Ovary (tissue), 7 donors: ENCODE measurements at regions not wholly inside any gene's neighbourhood (a gene's known extent, or its start where the extent isn't known, plus 50 kb on each side); places are given as distances from the start of the nearest gene placed in this dataset.
"Not testable (repeated sequence)": the region's sequence is repeated elsewhere in the genome, so short reads cannot be mapped to it uniquely, and the experiment has no call there.

Experiments used
- DNase-seq, 5 donors: peaks; one replicate each; pipeline ENCODE4 v3.0.0-alpha.2; 2019 to 2020
- H3K27ac ChIP-seq, 2 donors: fragments of 200-600 bp; one replicate each; pipeline versions ENCODE4 v1.5.1 to v1.8.0; 2019 to 2022
- H3K27me3 ChIP-seq: fragments of 200-600 bp; one replicate; pipeline ENCODE4 v1.8.0; 2022
- H3K36me3 ChIP-seq: fragments of 200-600 bp; sonication (generic); one replicate; pipeline ENCODE4 v1.5.1; 2019
- H3K4me1 ChIP-seq: one replicate; pipeline ENCODE4 v1.8.1; 2013; ENCODE audit warnings: mild to moderate bottlenecking, moderate library complexity; ENCODE audit not compliant: insufficient read depth
- H3K4me3 ChIP-seq: fragments of 200-600 bp; sonication (generic); one replicate; pipeline ENCODE4 v1.5.1; 2017
- H3K9me3 ChIP-seq, 2 donors: fragments of 200-600 bp in 1 of 2; sonication (generic) in 1 of 2; one replicate each; pipeline versions ENCODE4 v1.5.1 to v1.8.1; 2013 to 2019; ENCODE audit warnings: mild to moderate bottlenecking in 1 of 2, moderate library complexity in 1 of 2
- EP300 ChIP-seq: sonication (generic); formaldehyde crosslinking; IDR thresholded peaks from one replicate; pipeline ENCODE4 v1.6.1; 2017; ENCODE audit warnings: antibody characterized with exemption
- POLR2A ChIP-seq: fragments of 450-650 bp; IDR thresholded peaks from one replicate; pipeline ENCODE4 v1.6.1; 2017; ENCODE audit warnings: antibody characterized with exemption, mild to moderate bottlenecking, moderate library complexity
- WGBS, 3 donors: extraction: QIAGEN DNeasy Blood & Tissue Kit in 1 of 3; methylation state at CpG; one replicate each; pipeline versions ENCODE4 v1.1.5 to v1.1.7; 2013 to 2017; 5-methylcytosine and 5-hydroxymethylcytosine counted together
- intact Hi-C, 4 donors: fragments of 100-400 bp; cut with DNase I; formaldehyde crosslinking; loops; one replicate each; pipeline versions ENCODE4 v1.11.0 to v1.15.1; 2022 to 2023
- TF ChIP-seq, protein P1 (sequence below), 3 donors: fragments of 450-650 bp in 2 of 3; fragments of 200-600 bp in 1 of 3; IDR thresholded peaks; one replicate each; pipeline versions ENCODE4 v1.5.1 to v1.8.0; 2016 to 2022; ENCODE audit warnings: antibody characterized with exemption in 3 of 3, mild to moderate bottlenecking in 1 of 3
- donor health status: DM: no; HTN: no; CAD: no; lungs with moderate emphysema.
- donor health status: DM: no; HTN: no; CAD: no.
- donor health status: Bipolar disorder and iron deficiency.
- donor health status: DM: no; HTN: no; CAD: no.
- donor health status: DM: yes; HTN: yes; CAD: no.

DNA sequence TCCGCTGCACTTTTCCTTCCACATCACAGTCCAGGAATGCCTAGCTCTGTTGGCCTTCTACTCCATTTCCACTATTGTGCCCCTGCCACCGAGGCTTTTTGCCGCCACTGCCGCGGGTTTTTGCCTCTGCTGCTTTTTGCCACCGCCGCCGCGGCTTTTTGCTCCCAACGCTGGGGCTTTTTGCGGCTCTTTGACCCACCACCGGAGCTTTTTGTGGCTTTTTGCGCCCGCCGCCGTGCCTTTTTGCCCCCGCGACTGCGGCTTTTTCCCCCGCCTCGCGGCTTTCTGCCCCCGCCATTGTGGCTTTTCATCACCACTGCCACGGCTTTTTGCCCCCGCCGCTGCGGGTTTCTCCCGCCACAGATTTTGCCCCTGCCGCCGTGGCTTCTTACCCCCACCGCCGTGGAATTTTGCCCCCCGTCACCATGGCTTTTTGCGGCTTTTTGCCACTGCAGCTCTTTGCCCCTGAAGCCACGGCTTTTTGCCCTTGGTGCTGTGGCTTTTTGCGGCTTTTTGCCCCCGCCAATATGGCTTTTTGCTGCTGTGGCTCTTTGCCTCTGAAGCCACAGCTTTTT lies 2798.7 kb upstream of the TEKT4 start:
- DNase-seq: peak in 4 of 5 donors; percentile 4 to 20 (median 6)
- TF ChIP-seq, protein P1, sequence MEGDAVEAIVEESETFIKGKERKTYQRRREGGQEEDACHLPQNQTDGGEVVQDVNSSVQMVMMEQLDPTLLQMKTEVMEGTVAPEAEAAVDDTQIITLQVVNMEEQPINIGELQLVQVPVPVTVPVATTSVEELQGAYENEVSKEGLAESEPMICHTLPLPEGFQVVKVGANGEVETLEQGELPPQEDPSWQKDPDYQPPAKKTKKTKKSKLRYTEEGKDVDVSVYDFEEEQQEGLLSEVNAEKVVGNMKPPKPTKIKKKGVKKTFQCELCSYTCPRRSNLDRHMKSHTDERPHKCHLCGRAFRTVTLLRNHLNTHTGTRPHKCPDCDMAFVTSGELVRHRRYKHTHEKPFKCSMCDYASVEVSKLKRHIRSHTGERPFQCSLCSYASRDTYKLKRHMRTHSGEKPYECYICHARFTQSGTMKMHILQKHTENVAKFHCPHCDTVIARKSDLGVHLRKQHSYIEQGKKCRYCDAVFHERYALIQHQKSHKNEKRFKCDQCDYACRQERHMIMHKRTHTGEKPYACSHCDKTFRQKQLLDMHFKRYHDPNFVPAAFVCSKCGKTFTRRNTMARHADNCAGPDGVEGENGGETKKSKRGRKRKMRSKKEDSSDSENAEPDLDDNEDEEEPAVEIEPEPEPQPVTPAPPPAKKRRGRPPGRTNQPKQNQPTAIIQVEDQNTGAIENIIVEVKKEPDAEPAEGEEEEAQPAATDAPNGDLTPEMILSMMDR (IDR thresholded peaks at IDR 0.05): no peak
- TF ChIP-seq EP300 (no peak), POLR2A (no peak)
- WGBS, 3 donors: 81 to 90% (median 88%) methylated on average over 37 of the region's 37 CpGs
- Histone ChIP-seq H3K4me3 (no peak overlapping the region), H3K4me1 (no peaks in the 10 kb centered on the region), H3K27ac (no peak overlapping the region), H3K27me3 (no peaks in the 10 kb centered on the region), H3K9me3 (no peaks in the 10 kb centered on the region), H3K36me3 (no peaks in the 10 kb centered on the region)
- intact Hi-C loops: no loop called here

DNA sequence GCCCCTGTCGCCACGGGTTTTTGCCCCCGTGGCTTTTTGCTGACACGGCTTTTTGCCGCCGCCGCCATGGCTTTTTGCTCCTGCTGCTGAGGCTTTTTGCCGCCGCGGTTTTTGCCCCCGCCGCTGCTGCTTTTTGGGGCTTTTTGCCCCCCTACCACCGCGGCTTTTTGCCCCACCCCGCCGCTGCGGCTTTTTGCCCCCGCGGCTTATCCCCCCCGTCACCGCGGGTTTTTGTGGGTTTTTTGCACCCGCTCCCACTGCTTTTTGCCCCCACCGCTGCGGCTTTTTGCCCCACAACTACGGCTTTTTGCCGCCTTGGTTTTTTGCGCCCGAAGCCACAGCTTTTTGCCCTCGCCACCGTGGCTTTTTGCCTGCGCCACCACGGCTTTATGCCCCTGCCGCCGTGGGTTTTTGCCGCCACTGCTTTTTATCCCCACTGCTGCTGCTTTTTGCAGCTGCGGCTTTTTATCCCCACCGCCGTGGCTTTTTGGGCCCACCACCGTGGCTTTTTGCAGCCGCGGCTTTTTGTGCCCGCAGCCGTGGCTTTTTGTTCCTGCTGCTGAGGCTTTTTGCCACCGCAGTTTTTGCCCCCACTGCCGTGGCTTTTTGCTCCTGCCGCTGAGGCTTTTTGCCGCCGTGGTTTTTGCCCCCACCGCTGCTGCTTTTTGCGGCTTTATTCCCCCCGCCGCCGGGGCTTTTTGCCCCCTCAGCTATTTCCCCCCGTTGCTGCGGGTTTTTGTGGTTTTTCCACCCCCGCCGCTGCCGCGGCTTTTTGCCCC lies 2798.0 kb upstream of the TEKT4 start:
- Histone ChIP-seq H3K9me3 (no peaks in the 10 kb centered on the region), H3K27ac (no peak overlapping the region), H3K27me3 (no peaks in the 10 kb centered on the region), H3K4me3 (no peak overlapping the region), H3K36me3 (no peaks in the 10 kb centered on the region), H3K4me1 (no peaks in the 10 kb centered on the region)
- 92 to 94% (median 94%) methylated on average over 59 to 60 of the region's 60 CpGs for WGBS, 3 donors
- TF ChIP-seq, protein P1 (IDR thresholded peaks at IDR 0.05): no peak
- intact Hi-C loops: no loop called here
- peak in 4 of 5 donors; percentile 4 to 13 (median 10) for DNase-seq

DNA sequence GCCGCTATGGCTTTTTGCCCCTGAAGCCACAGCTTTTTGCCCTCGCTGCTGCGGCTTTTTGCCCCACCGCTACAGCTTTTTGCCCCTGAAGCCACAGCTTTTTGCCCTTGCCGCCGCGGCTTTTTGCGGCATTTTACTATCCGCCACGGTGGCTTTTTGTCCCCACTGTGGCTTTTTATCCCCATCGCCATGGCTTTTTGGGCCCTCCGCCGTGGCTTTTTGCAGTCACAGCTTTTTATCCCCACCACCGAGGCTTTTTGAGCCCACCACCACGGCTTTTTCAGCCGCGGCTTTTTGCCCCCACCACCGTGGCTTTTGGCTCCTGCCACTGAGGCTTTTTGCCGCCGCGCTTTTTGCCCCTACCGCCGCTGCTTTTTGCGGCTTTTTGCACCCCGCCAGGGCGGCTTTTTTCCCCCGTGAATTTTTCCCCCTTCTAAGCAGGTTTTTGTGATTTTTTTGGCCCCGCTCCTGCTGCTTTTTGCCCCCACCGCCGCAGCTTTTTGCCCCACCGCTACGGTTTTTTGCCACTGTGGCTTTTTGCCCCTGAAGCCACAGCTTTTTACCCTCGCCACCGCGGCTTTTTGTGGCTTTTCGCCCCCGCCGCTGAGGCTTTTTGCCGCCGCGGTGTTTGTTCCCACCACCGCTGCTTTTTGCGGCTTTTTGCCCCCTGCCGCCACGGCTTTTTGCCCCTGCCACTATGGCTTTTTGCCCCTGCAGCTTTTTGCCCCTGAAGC lies 2797.2 kb upstream of the TEKT4 start:
- intact Hi-C loops: no loop called here
- Histone ChIP-seq H3K36me3 (no peaks in the 10 kb centered on the region), H3K27ac (no peak overlapping the region), H3K4me1 (no peaks in the 10 kb centered on the region), H3K27me3 (no peaks in the 10 kb centered on the region), H3K4me3 (no peak overlapping the region), H3K9me3 (no peaks in the 10 kb centered on the region)
- peak in 3 of 5 donors; percentile 2 to 11 (median 5) for DNase-seq
- WGBS, 3 donors: 85 to 90% (median 86%) methylated on average over 45 of the region's 45 CpGs
- no peak for TF ChIP-seq POLR2A

DNA sequence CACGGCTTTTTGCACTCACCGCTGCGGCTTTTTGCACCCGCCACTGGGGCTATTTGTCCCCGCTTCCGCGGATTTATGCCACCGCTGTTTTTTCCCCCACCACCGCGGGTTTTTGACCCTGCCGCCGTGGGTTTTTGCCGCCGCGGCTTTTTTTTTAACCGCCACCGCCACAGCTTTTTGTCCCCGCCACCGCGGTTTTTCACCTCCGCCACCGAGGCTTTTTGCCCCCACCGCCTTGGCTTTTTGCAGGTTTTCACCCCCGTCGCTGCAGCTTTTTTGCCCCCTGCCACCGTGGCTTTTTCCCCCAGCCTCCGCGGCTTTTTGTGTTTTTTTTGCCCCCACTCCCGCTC lies 2796.7 kb upstream of the TEKT4 start:
- Histone ChIP-seq H3K9me3 (no peaks in the 10 kb centered on the region), H3K36me3 (no peaks in the 10 kb centered on the region), H3K4me3 (no peak overlapping the region), H3K4me1 (no peaks in the 10 kb centered on the region), H3K27me3 (no peaks in the 10 kb centered on the region), H3K27ac (no peak overlapping the region)
- DNase-seq: peak in 4 of 5 donors; percentile 2 to 19 (median 6)
- TF ChIP-seq, protein P1 (IDR thresholded peaks at IDR 0.05): no peak
- TF ChIP-seq POLR2A (no peak), EP300 (no peak)
- intact Hi-C loops: no loop called here
- 50 to 80% (median 52%) methylated on average over 29 of the region's 29 CpGs for WGBS, 3 donors

DNA sequence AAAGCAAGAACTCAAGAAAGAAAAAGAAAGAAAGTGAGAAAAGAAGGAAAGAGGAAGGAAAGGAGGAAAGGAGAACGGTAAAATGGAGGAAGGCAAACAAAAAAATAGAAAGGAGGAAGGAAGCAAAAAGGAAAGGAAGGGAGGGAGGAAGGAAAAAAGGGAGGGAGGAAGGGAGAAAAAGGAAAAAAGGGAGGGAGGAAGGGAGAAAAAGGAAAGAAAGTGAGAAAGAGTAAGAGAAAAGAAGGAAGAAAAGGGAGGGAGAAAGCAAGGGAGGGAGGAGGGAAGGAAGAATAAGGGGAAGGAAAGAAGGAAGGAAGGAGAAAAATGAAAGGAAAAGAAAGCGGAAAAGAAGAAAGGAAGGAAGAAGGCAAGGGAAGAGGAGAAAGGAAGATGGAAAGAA lies 2795.9 kb upstream of the TEKT4 start:
- H3K9me3 ChIP-seq, H3K27ac ChIP-seq, intact Hi-C loops, DNase-seq, H3K4me1 ChIP-seq, H3K36me3 ChIP-seq, H3K4me3 ChIP-seq, H3K27me3 ChIP-seq: not testable (repeated sequence)
- WGBS, 3 donors: 81 to 84% (median 84%) methylated on average over 2 of the region's 2 CpGs
